NCI-H1048 (cell line): ENCODE measurements at regions not wholly inside any gene's neighbourhood (a gene's known extent, or its start where the extent isn't known, plus 50 kb on each side); places are given as distances from the start of the nearest gene placed in this dataset.

Source experiments
- DNase-seq: peaks from one replicate; lab custom pipeline; 2025; lab: John Stamatoyannopoulos, UW

- no peak for DNase-seq
Observed at GRCh38 chr5:77157732-77158532, 52.5 kb upstream of the PDE8B start.

GRCh38 chr5:77156379-77156778 lies 54.1 kb upstream of the PDE8B start:
- DNase-seq = no peak

- DNase-seq = no peak
Observed at GRCh38 chr5:77155179-77155785, 55.2 kb upstream of the PDE8B start.

- no peak for DNase-seq
Observed at GRCh38 chr5:77152441-77152840, 58.0 kb upstream of the PDE8B start.

- no peak for DNase-seq
Observed at GRCh38 chr5:77151501-77151900, 59.0 kb upstream of the PDE8B start.

- DNase-seq = no peak
Observed at GRCh38 chr5:77146896-77147295, 59.8 kb upstream of the ZBED3 start.

GRCh38 chr5:77145666-77146065 lies 58.6 kb upstream of the ZBED3 start:
- no peak for DNase-seq

- no peak for DNase-seq
Observed at GRCh38 chr5:77144837-77145139, 57.7 kb upstream of the ZBED3 start.

GRCh38 chr5:77143998-77144836 lies 57.1 kb upstream of the ZBED3 start:
- peak; percentile 18 for DNase-seq

- no peak for DNase-seq
Observed at GRCh38 chr5:77140350-77140749, 53.3 kb upstream of the ZBED3 start.

- DNase-seq = no peak
Observed at GRCh38 chr5:77139001-77139400, 51.9 kb upstream of the ZBED3 start.
